H9 (cell line): ENCODE measurements at regions not wholly inside any gene's neighbourhood (a gene's known extent, or its start where the extent isn't known, plus 50 kb on each side); places are given as distances from the start of the nearest gene placed in this dataset.

ENCODE experiments used
- DNase-seq: peaks from one replicate; pipeline ENCODE4 v3.0.0-alpha.2; 2017
- H2AFZ ChIP-seq: one replicate; pipeline ENCODE4 v1.6.1; 2013; ENCODE audit warnings: mild to moderate bottlenecking, low read length, control low read depth, moderate library complexity
- H2AK5ac ChIP-seq: 2 replicates; pipeline ENCODE4 v1.6.1; 2013; ENCODE audit warnings: low read length, control low read depth, mixed read lengths; ENCODE audit not compliant: insufficient read length
- H2BK120ac ChIP-seq: one replicate; pipeline ENCODE4 v1.6.1; 2013; ENCODE audit warnings: low read depth, mild to moderate bottlenecking, low read length, control low read depth, inconsistent platforms; ENCODE audit not compliant: poor library complexity, severe bottlenecking
- H2BK12ac ChIP-seq: 2 replicates; pipeline ENCODE4 v1.6.1; 2013; ENCODE audit warnings: low read length, control low read depth, mixed read lengths, low read depth; ENCODE audit not compliant: insufficient read length
- H2BK15ac ChIP-seq: 2 replicates; pipeline ENCODE4 v1.6.1; 2013; ENCODE audit warnings: low read depth, low read length, control low read depth
- H2BK20ac ChIP-seq: one replicate; pipeline ENCODE4 v1.6.1; 2013; ENCODE audit warnings: low read depth, mild to moderate bottlenecking, low read length, control low read depth, inconsistent platforms; ENCODE audit not compliant: poor library complexity, severe bottlenecking
- H2BK5ac ChIP-seq: 2 replicates; pipeline ENCODE4 v1.6.1; 2013; ENCODE audit warnings: low read length, control low read depth, mixed read lengths; ENCODE audit not compliant: insufficient read length
- H3K14ac ChIP-seq: 2 replicates; pipeline ENCODE4 v1.6.1; 2013; ENCODE audit warnings: low read length, control low read depth; ENCODE audit not compliant: insufficient read depth
- H3K18ac ChIP-seq: 2 replicates; pipeline ENCODE4 v1.6.1; 2013; ENCODE audit warnings: low read depth, mild to moderate bottlenecking, mixed read lengths, low read length, control low read depth; ENCODE audit not compliant: insufficient read length
- H3K23ac ChIP-seq: 2 replicates; pipeline ENCODE4 v1.6.1; 2013; ENCODE audit warnings: low read length, control low read depth, mixed read lengths, low read depth; ENCODE audit not compliant: insufficient read length
- H3K23me2 ChIP-seq: 2 replicates; pipeline ENCODE4 v1.6.1; 2013; ENCODE audit warnings: low read depth, mild to moderate bottlenecking, mixed read lengths, low read length, control low read depth; ENCODE audit not compliant: insufficient read length, poor library complexity, severe bottlenecking
- H3K27ac ChIP-seq: 2 replicates; pipeline ENCODE4 v1.5.1; 2013; ENCODE audit warnings: low read length, control low read depth, mixed read lengths, low read depth; ENCODE audit not compliant: insufficient read length
- H3K27me3 ChIP-seq: 2 replicates; pipeline ENCODE4 v1.6.1; 2013; ENCODE audit warnings: low read length, control low read depth, inconsistent platforms; ENCODE audit not compliant: insufficient read depth
- H3K4ac ChIP-seq: 2 replicates; pipeline ENCODE4 v1.6.1; 2013; ENCODE audit warnings: low read depth, mild to moderate bottlenecking, control low read depth, inconsistent platforms, low read length, moderate library complexity
- H3K4me1 ChIP-seq: 2 replicates; pipeline ENCODE4 v1.6.1; 2013; ENCODE audit warnings: low read length, control low read depth, inconsistent platforms; ENCODE audit not compliant: insufficient read depth
- H3K4me2 ChIP-seq: 2 replicates; pipeline ENCODE4 v1.6.1; 2013; ENCODE audit warnings: low read length, control low read depth, mixed read lengths; ENCODE audit not compliant: insufficient read length, insufficient read depth
- H3K56ac ChIP-seq: 2 replicates; pipeline ENCODE4 v1.6.1; 2013; ENCODE audit warnings: low read depth, mild to moderate bottlenecking, mixed read lengths, low read length, control low read depth; ENCODE audit not compliant: insufficient read length
- H3K79me1 ChIP-seq: 2 replicates; pipeline ENCODE4 v1.6.1; 2013; ENCODE audit warnings: low read depth, mild to moderate bottlenecking, moderate library complexity, low read length, control low read depth, inconsistent platforms; ENCODE audit not compliant: insufficient read depth, poor library complexity, severe bottlenecking
- H3K79me2 ChIP-seq: 2 replicates; pipeline ENCODE4 v1.6.1; 2013; ENCODE audit warnings: low read length, control low read depth, inconsistent platforms; ENCODE audit not compliant: insufficient read depth
- H3K9ac ChIP-seq: 2 replicates; pipeline ENCODE4 v1.6.1; 2013; ENCODE audit warnings: low read length, control low read depth, mixed read lengths; ENCODE audit not compliant: insufficient read length; ENCODE audit errors: extremely low read depth
- H3K9me3 ChIP-seq: one replicate; pipeline ENCODE4 v1.6.1; 2013; ENCODE audit warnings: low read depth, low read length, inconsistent platforms; ENCODE audit not compliant: control insufficient read depth
- H3T11ph ChIP-seq: one replicate; pipeline ENCODE4 v1.6.1; 2013; ENCODE audit warnings: mild to moderate bottlenecking, low read length, control low read depth, inconsistent platforms
- H4K20me1 ChIP-seq: one replicate; pipeline ENCODE4 v1.6.1; 2013; ENCODE audit not compliant: control insufficient read depth, insufficient read length, insufficient read depth
- H4K5ac ChIP-seq: 2 replicates; pipeline ENCODE4 v1.6.1; 2013; ENCODE audit warnings: low read depth, mild to moderate bottlenecking, mixed read lengths, low read length, control low read depth; ENCODE audit not compliant: insufficient read length
- H4K8ac ChIP-seq: replicated peaks from 2 replicates; pipeline ENCODE4 v1.6.1; 2013; ENCODE audit warnings: low read length, control low read depth, mixed read lengths, low read depth; ENCODE audit not compliant: insufficient read length
- H4K91ac ChIP-seq: 2 replicates; pipeline ENCODE4 v1.6.1; 2013; ENCODE audit warnings: low read depth, mild to moderate bottlenecking, moderate library complexity, mixed read lengths, low read length, control low read depth; ENCODE audit not compliant: insufficient read length
- H3K27ac Mint-ChIP-seq, 3 experiments: 2 replicates in 2 of 3; 3 replicates in 1 of 3; pipeline ENCODE4 v1.8.0; 2020 to 2021; ENCODE audit warnings: mixed read lengths in 3 of 3, mild to moderate bottlenecking in 1 of 3, moderate library complexity in 1 of 3
- H3K27me3 Mint-ChIP-seq: 2 replicates; pipeline ENCODE4 v1.8.0; 2021; ENCODE audit warnings: low read depth, mild to moderate bottlenecking, moderate library complexity, mixed read lengths
- H3K36me3 Mint-ChIP-seq, 3 experiments: 2 replicates in 2 of 3; 3 replicates in 1 of 3; pipeline ENCODE4 v1.8.0; 2020 to 2021; ENCODE audit warnings: low read depth in 3 of 3, mixed read lengths in 3 of 3; ENCODE audit not compliant: insufficient read depth in 1 of 3
- H3K4me1 Mint-ChIP-seq, 2 experiments: 2 replicates each; pipeline ENCODE4 v1.8.0; 2020; ENCODE audit warnings: mixed read lengths in 2 of 2
- H3K4me3 Mint-ChIP-seq, 2 experiments: 2 replicates in 1 of 2; 3 replicates in 1 of 2; pipeline ENCODE4 v1.8.0; 2020 to 2021; ENCODE audit warnings: mild to moderate bottlenecking in 2 of 2, mixed read lengths in 2 of 2, moderate library complexity in 1 of 2
- H3K9me3 Mint-ChIP-seq, 2 experiments: 2 replicates in 1 of 2; 3 replicates in 1 of 2; pipeline ENCODE4 v1.8.0; 2020; ENCODE audit warnings: mild to moderate bottlenecking in 2 of 2, mixed read lengths in 2 of 2, moderate library complexity in 1 of 2
- WGBS: extraction: QIAGEN DNeasy Blood & Tissue Kit; methylation state at CpG from one replicate; pipeline ENCODE4 v1.1.7; 2013; ENCODE audit warnings: missing lambda C conversion rate, low lambda C conversion rate, mixed read lengths; ENCODE audit not compliant: insufficient read length; ENCODE audit errors: extremely low coverage; 5-methylcytosine and 5-hydroxymethylcytosine counted together
- TF ChIP-seq, protein P1 (sequence below): fragments of 200-600 bp; sonication (generic); conservative IDR thresholded peaks from 3 replicates; pipeline ENCODE4 v1.8.0; 2021; ENCODE audit warnings: antibody characterized with exemption, mild to moderate bottlenecking

DNA sequence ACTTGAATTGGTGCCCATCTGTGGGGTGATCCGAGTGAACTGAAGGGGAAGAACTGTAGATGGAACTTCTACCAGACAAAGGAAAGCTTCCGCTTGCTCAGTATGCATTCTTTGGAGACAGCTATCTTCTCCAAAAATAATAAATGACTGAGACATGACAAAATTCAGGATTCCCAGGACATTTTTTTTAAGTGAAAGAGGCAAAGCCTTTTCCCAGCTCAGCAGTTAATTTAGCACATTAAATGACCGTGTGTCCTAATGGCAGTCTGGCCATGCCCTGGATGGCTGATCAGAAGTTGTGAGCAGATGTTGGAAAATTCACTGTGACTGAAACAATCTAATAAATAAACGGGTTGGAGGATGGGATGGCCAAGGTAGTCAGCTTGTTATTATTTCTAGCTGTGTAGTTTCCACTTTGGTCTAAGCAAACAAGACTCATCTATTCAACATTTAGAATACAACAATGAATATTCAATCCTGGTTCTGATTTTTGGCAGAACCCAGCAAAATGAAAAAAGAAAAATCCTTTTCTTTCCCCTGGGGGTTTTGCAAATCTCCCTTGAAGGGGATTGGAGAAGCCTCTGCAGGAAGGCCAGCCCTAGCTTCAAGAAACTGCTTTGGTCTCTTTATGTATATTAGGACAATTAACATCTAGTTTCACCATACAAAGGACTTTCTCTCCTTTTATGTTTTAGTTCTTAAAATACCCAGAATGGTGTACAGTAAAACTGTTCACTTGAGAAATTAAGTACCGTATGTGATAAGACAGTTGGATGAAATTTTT is 540.9 kb upstream of the MDFIC2 start:
- Histone ChIP-seq H3K4ac (no peak overlapping the region), H2BK15ac (no peak overlapping the region), H2BK120ac (no peak overlapping the region), H4K91ac (no peak overlapping the region), H4K20me1 (no peaks in the 10 kb centered on the region), H2BK20ac (no peak overlapping the region), H3K4me1 (peaks cover 7% of the 10 kb centered on the region; the same call in 1 of the 2 replicates), H3K4me2 (no peak overlapping the region), H3T11ph (no peak overlapping the region), H3K23me2 (no peaks in the 10 kb centered on the region), H3K9me3 (no peaks in the 10 kb centered on the region), H2BK5ac (no peak overlapping the region), H3K23ac (no peak overlapping the region), H3K79me1 (no peaks in the 10 kb centered on the region), H3K27me3 (no peaks in the 10 kb centered on the region), H2AFZ (no peak overlapping the region), H4K8ac (no peak overlapping the region), H3K9ac (no peak overlapping the region), H3K27ac (no peak overlapping the region), H3K79me2 (no peaks in the 10 kb centered on the region), H3K14ac (no peak overlapping the region), H4K5ac (no peak overlapping the region), H2BK12ac (no peak overlapping the region), H3K18ac (no peak overlapping the region), H2AK5ac (no peak overlapping the region), H3K56ac (no peak overlapping the region)
- Mint-ChIP-seq H3K36me3 (peaks cover 0 to 8% (median 0%) of the 10 kb centered on the region in 3 experiments; a peak in 1 of 7 replicates), H3K27ac (peak overlapping the region in 1 of 3 experiments; percentile 86; a peak in 1 of 7 replicates), H3K27me3 (no peaks in the 10 kb centered on the region), H3K4me1 (peaks cover 36 to 50% of the 10 kb centered on the region in 2 experiments), H3K9me3 (peaks cover 0 to 7% of the 10 kb centered on the region in 2 experiments; a peak in 1 of 5 replicates), H3K4me3 (no peak overlapping the region)
- DNase-seq, result no peak
- WGBS, result no CpG with 5 or more reads among the region's 5 CpGs
- TF ChIP-seq, protein P1, sequence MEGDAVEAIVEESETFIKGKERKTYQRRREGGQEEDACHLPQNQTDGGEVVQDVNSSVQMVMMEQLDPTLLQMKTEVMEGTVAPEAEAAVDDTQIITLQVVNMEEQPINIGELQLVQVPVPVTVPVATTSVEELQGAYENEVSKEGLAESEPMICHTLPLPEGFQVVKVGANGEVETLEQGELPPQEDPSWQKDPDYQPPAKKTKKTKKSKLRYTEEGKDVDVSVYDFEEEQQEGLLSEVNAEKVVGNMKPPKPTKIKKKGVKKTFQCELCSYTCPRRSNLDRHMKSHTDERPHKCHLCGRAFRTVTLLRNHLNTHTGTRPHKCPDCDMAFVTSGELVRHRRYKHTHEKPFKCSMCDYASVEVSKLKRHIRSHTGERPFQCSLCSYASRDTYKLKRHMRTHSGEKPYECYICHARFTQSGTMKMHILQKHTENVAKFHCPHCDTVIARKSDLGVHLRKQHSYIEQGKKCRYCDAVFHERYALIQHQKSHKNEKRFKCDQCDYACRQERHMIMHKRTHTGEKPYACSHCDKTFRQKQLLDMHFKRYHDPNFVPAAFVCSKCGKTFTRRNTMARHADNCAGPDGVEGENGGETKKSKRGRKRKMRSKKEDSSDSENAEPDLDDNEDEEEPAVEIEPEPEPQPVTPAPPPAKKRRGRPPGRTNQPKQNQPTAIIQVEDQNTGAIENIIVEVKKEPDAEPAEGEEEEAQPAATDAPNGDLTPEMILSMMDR, result no peak
